Lower lobe of right lung (tissue), 2 donors: ENCODE measurements at regions not wholly inside any gene's neighbourhood (a gene's known extent, or its start where the extent isn't known, plus 50 kb on each side); places are given as distances from the start of the nearest gene placed in this dataset.

Experiments used
- ATAC-seq, 2 donors: fragments of 200-7000 bp; cut with Tn5 transposase; one replicate each; pipeline ENCODE4 v1.9.1; 2020 to 2022; ENCODE audit warnings: mild to moderate bottlenecking in 2 of 2, moderate library complexity in 2 of 2
- DNase-seq: peaks from one replicate; pipeline ENCODE4 v3.0.0-alpha.2; 2020
- H3K27ac ChIP-seq: fragments of 200-600 bp; one replicate; pipeline ENCODE4 v1.8.0; 2022
- H3K27me3 ChIP-seq: fragments of 200-600 bp; one replicate; pipeline ENCODE4 v1.8.0; 2022; ENCODE audit warnings: low read depth
- H3K36me3 ChIP-seq: fragments of 200-600 bp; one replicate; pipeline ENCODE4 v1.8.0; 2022; ENCODE audit warnings: mild to moderate bottlenecking
- H3K4me1 ChIP-seq: fragments of 200-600 bp; one replicate; pipeline ENCODE4 v1.8.0; 2022
- H3K4me3 ChIP-seq: fragments of 200-600 bp; one replicate; pipeline ENCODE4 v1.8.0; 2022; ENCODE audit warnings: mild to moderate bottlenecking
- H3K9me3 ChIP-seq: fragments of 200-600 bp; one replicate; pipeline ENCODE4 v1.8.0; 2022
- CTCF ChIP-seq: fragments of 200-600 bp; IDR thresholded peaks from one replicate; pipeline ENCODE4 v1.8.0; 2022; ENCODE audit warnings: antibody characterized with exemption, mild to moderate bottlenecking
- intact Hi-C: fragments of 100-400 bp; cut with DNase I; formaldehyde crosslinking; loops from one replicate; pipeline ENCODE4 v1.11.0; 2022
- donor health status: DM: no; HTN: yes; CAD: no; lungs with severe emphysema.

- H3K36me3 ChIP-seq, result no peaks in the 10 kb centered on the region
- no peaks in the 10 kb centered on the region for H3K27me3 ChIP-seq
- DNase-seq, result no peak
- no peak overlapping the region for H3K27ac ChIP-seq
- intact Hi-C loops, result no loop called here
- peaks cover 4% of the 10 kb centered on the region for H3K4me1 ChIP-seq
- no peak for ATAC-seq
- TF ChIP-seq CTCF, result no peak
- H3K9me3 ChIP-seq, result no peaks in the 10 kb centered on the region
- no peak overlapping the region for H3K4me3 ChIP-seq
Measured at GRCh38 chr4:33062155-33062806, 2342.1 kb downstream of the PCDH7 start.

DNA sequence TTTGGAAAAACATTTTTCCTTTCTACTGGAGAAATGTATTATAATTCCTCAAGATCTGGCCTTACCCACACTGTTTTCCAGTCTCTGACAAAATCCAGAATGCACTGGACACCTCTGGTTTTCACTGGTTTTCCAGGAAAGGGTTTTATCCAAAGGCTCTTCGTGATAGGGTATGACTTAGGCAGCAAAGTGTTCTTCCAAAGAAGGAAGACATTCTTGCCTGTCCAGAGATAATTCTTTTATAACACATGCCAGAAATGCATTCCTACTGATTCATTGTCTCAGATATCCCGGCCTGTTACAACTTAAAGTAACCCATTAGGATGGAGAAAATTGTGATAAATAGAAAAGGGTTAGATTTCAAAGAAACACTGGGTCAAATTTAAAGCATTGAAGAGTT is 2343.1 kb downstream of the PCDH7 start:
- Histone ChIP-seq H3K4me3 (no peak overlapping the region), H3K36me3 (no peaks in the 10 kb centered on the region), H3K27me3 (no peaks in the 10 kb centered on the region), H3K9me3 (no peaks in the 10 kb centered on the region), H3K27ac (no peak overlapping the region), H3K4me1 (peaks cover 4% of the 10 kb centered on the region)
- no peak for TF ChIP-seq CTCF
- DNase-seq, result no peak
- intact Hi-C loops, result no loop called here
- ATAC-seq, result no peak

GRCh38 chr4:33064238-33064637 is 2344.1 kb downstream of the PCDH7 start:
- DNase-seq (no peak), ATAC-seq (no peak)
- H3K4me1 ChIP-seq, result peaks cover 4% of the 10 kb centered on the region
- intact Hi-C loops, result no loop called here
- H3K27me3 ChIP-seq, result no peaks in the 10 kb centered on the region
- no peak overlapping the region for H3K27ac ChIP-seq
- peaks cover 5% of the 10 kb centered on the region for H3K9me3 ChIP-seq
- H3K36me3 ChIP-seq, result no peaks in the 10 kb centered on the region
- no peak overlapping the region for H3K4me3 ChIP-seq
- TF ChIP-seq CTCF, result no peak

DNA sequence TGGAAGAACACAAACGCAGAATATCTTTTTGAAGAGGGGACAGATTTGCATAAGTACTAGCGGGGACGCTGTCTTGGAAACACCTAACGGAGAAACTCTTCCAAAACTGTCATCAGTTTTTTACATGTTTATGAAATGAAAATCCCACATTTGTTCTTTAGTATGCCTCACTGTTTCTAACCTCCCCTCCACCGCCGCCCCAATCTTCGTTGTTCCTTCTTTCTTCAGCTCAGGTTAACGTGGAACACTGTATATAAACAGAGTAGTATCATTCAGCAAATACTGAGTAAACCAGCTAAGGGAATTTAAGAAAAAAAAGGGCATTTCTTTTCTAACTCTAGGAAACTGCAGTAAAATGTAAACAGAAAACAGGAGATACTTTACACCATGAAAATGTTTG is 2345.6 kb downstream of the PCDH7 start:
- Histone ChIP-seq H3K27me3 (no peaks in the 10 kb centered on the region), H3K4me1 (peaks cover 4% of the 10 kb centered on the region), H3K4me3 (no peak overlapping the region), H3K27ac (no peak overlapping the region), H3K36me3 (no peaks in the 10 kb centered on the region), H3K9me3 (peaks cover 5% of the 10 kb centered on the region)
- intact Hi-C loops, result no loop called here
- DNase-seq (no peak), ATAC-seq (no peak)
- no peak for TF ChIP-seq CTCF

GRCh38 chr4:33067221-33067620 is 2347.1 kb downstream of the PCDH7 start:
- no peaks in the 10 kb centered on the region for H3K27me3 ChIP-seq
- TF ChIP-seq CTCF, result no peak
- no peak for ATAC-seq
- no peak overlapping the region for H3K27ac ChIP-seq
- H3K4me1 ChIP-seq, result peaks cover under 1% of the 10 kb centered on the region
- intact Hi-C loops, result no loop called here
- no peak for DNase-seq
- no peak overlapping the region for H3K4me3 ChIP-seq
- H3K9me3 ChIP-seq, result peaks cover 5% of the 10 kb centered on the region
- H3K36me3 ChIP-seq, result no peaks in the 10 kb centered on the region
